HG03442 (cell line): ENCODE measurements at regions not wholly inside any gene's neighbourhood (a gene's known extent, or its start where the extent isn't known, plus 50 kb on each side); places are given as distances from the start of the nearest gene placed in this dataset.

Experiments
- ATAC-seq: cut with Tn5 transposase; IDR thresholded peaks from one replicate; pipeline ENCODE4 v1.9.1; 2021; ENCODE audit warnings: mild to moderate bottlenecking, moderate library complexity; ENCODE audit not compliant: unreplicated experiment

- ATAC-seq = no peak
Observed at GRCh38 chr1:234730475-234730769, 120.4 kb upstream of the IRF2BP2 start.

- ATAC-seq = no peak
Observed at GRCh38 chr1:234729561-234730474, 119.8 kb upstream of the IRF2BP2 start.

- no peak for ATAC-seq
Observed at GRCh38 chr1:234728740-234729139, 118.8 kb upstream of the IRF2BP2 start.

- no peak for ATAC-seq
Observed at GRCh38 chr1:234727018-234727940, 117.3 kb upstream of the IRF2BP2 start.

- no peak for ATAC-seq
Observed at GRCh38 chr1:234726359-234726943, 116.5 kb upstream of the IRF2BP2 start.

GRCh38 chr1:234725177-234726132 is 115.5 kb upstream of the IRF2BP2 start:
- no peak for ATAC-seq

- ATAC-seq = no peak
Observed at GRCh38 chr1:234724516-234725176, 114.7 kb upstream of the IRF2BP2 start.

GRCh38 chr1:234722904-234723720 is 113.1 kb upstream of the IRF2BP2 start:
- no peak for ATAC-seq

GRCh38 chr1:234722270-234722704 is 112.3 kb upstream of the IRF2BP2 start:
- ATAC-seq = no peak

- no peak for ATAC-seq
Observed at GRCh38 chr1:234721476-234722269, 111.7 kb upstream of the IRF2BP2 start.

GRCh38 chr1:234720709-234721441 is 110.9 kb upstream of the IRF2BP2 start:
- ATAC-seq = no peak

GRCh38 chr1:234719454-234720251 is 109.7 kb upstream of the IRF2BP2 start:
- no peak for ATAC-seq

- no peak for ATAC-seq
Observed at GRCh38 chr1:234718496-234719453, 108.8 kb upstream of the IRF2BP2 start.

- ATAC-seq = no peak
Observed at GRCh38 chr1:234716908-234717375, 107.0 kb upstream of the IRF2BP2 start.

- no peak for ATAC-seq
Observed at GRCh38 chr1:234715252-234716014, 105.5 kb upstream of the IRF2BP2 start.
